SK-N-SH treated with all-trans-retinoic acid at 6 μM for 48 hours (cell line): ENCODE measurements at regions not wholly inside any gene's neighbourhood (a gene's known extent, or its start where the extent isn't known, plus 50 kb on each side); places are given as distances from the start of the nearest gene placed in this dataset.

Experiments used
- ATAC-seq: fragments of 200-7000 bp; cut with Tn5 transposase; 3 replicates; pipeline ENCODE4 v1.9.1; 2020; ENCODE audit warnings: mild to moderate bottlenecking, moderate library complexity
- ARNTL ChIP-seq: fragments of 450-650 bp; formaldehyde crosslinking; IDR thresholded peaks from 2 replicates; pipeline ENCODE4 v1.5.0; 2020; ENCODE audit warnings: low read depth, mild to moderate bottlenecking, moderate library complexity, borderline replicate concordance
- BACH2 ChIP-seq: fragments of 250-450 bp; sonication (Bioruptor Pico); IDR thresholded peaks from 2 replicates; pipeline ENCODE4 v1.9.0; 2021; ENCODE audit warnings: mild to moderate bottlenecking, borderline replicate concordance
- CSDC2 ChIP-seq: fragments of 250-450 bp; sonication (Bioruptor Pico); IDR thresholded peaks from 2 replicates; pipeline ENCODE4 v1.5.0; 2020; ENCODE audit warnings: mild to moderate bottlenecking, moderate library complexity
- CSRNP3 ChIP-seq: fragments of 250-450 bp; sonication (Bioruptor Pico); IDR thresholded peaks from 2 replicates; pipeline ENCODE4 v1.5.1; 2021; ENCODE audit warnings: mild to moderate bottlenecking, moderate library complexity
- ESRRG ChIP-seq: fragments of 250-450 bp; sonication (Bioruptor Pico); IDR thresholded peaks from 2 replicates; pipeline ENCODE4 v1.6.1; 2021; ENCODE audit warnings: mild to moderate bottlenecking
- GLIS3 ChIP-seq: fragments of 250-450 bp; sonication (Bioruptor Pico); IDR thresholded peaks from 2 replicates; pipeline ENCODE4 v1.5.0; 2020; ENCODE audit warnings: mild to moderate bottlenecking, moderate library complexity
- ISL1 ChIP-seq: fragments of 250-450 bp; sonication (Bioruptor Pico); IDR thresholded peaks from 2 replicates; pipeline ENCODE4 v2.1.2; 2022; ENCODE audit warnings: mild to moderate bottlenecking, moderate library complexity
- OSR1 ChIP-seq: fragments of 250-450 bp; sonication (Bioruptor Pico); IDR thresholded peaks from 2 replicates; pipeline ENCODE4 v1.8.0; 2022; ENCODE audit warnings: moderate library complexity, mild to moderate bottlenecking, inconsistent platforms
- PPARA ChIP-seq: fragments of 250-450 bp; sonication (Bioruptor Pico); IDR thresholded peaks from 2 replicates; pipeline ENCODE4 v1.5.0; 2020; ENCODE audit warnings: mild to moderate bottlenecking, borderline replicate concordance
- SNAI2 ChIP-seq: fragments of 250-450 bp; sonication (Bioruptor Pico); IDR thresholded peaks from 2 replicates; pipeline ENCODE4 v1.5.0; 2020; ENCODE audit warnings: mild to moderate bottlenecking, moderate library complexity
- TCF4 ChIP-seq: fragments of 250-450 bp; sonication (Bioruptor Pico); IDR thresholded peaks from 2 replicates; pipeline ENCODE4 v1.8.0; 2021; ENCODE audit warnings: mild to moderate bottlenecking, moderate library complexity, borderline replicate concordance
- ZC3H10 ChIP-seq: fragments of 250-450 bp; sonication (Bioruptor Pico); IDR thresholded peaks from 2 replicates; pipeline ENCODE4 v1.5.1; 2021; ENCODE audit warnings: mild to moderate bottlenecking, moderate library complexity
- ZFP3 ChIP-seq: fragments of 250-450 bp; sonication (Bioruptor Pico); IDR thresholded peaks from 2 replicates; pipeline ENCODE4 v1.5.0; 2020; ENCODE audit warnings: mild to moderate bottlenecking, moderate library complexity
- ZNF565 ChIP-seq: fragments of 450-650 bp; formaldehyde crosslinking; conservative IDR thresholded peaks from 2 replicates; pipeline ENCODE4 v1.5.0; 2020; ENCODE audit warnings: low read depth, mild to moderate bottlenecking, moderate library complexity
- ZNF70 ChIP-seq: fragments of 450-650 bp; formaldehyde crosslinking; IDR thresholded peaks from 2 replicates; pipeline ENCODE4 v1.5.0; 2020; ENCODE audit warnings: mild to moderate bottlenecking, moderate library complexity
- ZNF8 ChIP-seq: fragments of 450-650 bp; formaldehyde crosslinking; IDR thresholded peaks from 2 replicates; pipeline ENCODE4 v1.5.0; 2020; ENCODE audit warnings: mild to moderate bottlenecking, moderate library complexity
- TF ChIP-seq, protein P1 (sequence below): fragments of 250-450 bp; sonication (Bioruptor Pico); IDR thresholded peaks from 2 replicates; pipeline ENCODE4 v1.5.1; 2020; ENCODE audit warnings: low read depth, mild to moderate bottlenecking, moderate library complexity
- TF ChIP-seq, protein P2 (sequence below): fragments of 250-450 bp; sonication (Bioruptor Pico); IDR thresholded peaks from 2 replicates; pipeline ENCODE4 v1.8.0; 2020; ENCODE audit warnings: mild to moderate bottlenecking, moderate library complexity, borderline replicate concordance
- TF ChIP-seq, protein P3 (sequence below): fragments of 250-450 bp; sonication (Bioruptor Pico); IDR thresholded peaks from 2 replicates; pipeline ENCODE4 v1.5.0; 2020; ENCODE audit warnings: mild to moderate bottlenecking, moderate library complexity
- TF ChIP-seq, protein P4 (sequence below): fragments of 250-450 bp; sonication (Bioruptor Pico); IDR thresholded peaks from 2 replicates; pipeline ENCODE4 v1.8.0; 2021; ENCODE audit warnings: low read depth, mild to moderate bottlenecking, moderate library complexity, borderline replicate concordance

DNA sequence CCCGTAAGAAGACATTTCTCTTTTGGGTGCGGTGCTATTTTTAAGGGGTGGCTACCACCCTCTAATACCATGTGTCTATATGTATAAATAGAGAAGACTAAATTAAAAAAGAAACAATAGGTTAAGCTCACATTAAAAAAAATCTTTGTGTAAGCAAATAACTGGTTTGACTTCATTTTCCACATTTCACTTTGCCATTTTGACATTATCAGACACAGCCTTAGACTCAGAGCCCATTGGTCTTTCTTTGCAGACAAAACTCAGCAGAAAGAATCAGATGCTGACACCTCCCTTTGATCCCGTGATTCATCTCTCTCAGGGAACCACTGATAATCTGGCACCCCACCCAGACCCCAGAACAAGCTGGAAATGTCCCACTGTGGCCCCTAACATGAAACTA, 74.5 kb downstream of the EMX2 start:
- TF ChIP-seq, protein P1, sequence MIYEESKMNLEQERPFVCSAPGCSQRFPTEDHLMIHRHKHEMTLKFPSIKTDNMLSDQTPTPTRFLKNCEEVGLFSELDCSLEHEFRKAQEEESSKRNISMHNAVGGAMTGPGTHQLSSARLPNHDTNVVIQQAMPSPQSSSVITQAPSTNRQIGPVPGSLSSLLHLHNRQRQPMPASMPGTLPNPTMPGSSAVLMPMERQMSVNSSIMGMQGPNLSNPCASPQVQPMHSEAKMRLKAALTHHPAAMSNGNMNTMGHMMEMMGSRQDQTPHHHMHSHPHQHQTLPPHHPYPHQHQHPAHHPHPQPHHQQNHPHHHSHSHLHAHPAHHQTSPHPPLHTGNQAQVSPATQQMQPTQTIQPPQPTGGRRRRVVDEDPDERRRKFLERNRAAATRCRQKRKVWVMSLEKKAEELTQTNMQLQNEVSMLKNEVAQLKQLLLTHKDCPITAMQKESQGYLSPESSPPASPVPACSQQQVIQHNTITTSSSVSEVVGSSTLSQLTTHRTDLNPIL (CRISPR knock-in tag): no peak
- TF ChIP-seq ZNF70 (CRISPR knock-in tag): no peak
- TF ChIP-seq CSRNP3: no peak
- TF ChIP-seq, protein P2, sequence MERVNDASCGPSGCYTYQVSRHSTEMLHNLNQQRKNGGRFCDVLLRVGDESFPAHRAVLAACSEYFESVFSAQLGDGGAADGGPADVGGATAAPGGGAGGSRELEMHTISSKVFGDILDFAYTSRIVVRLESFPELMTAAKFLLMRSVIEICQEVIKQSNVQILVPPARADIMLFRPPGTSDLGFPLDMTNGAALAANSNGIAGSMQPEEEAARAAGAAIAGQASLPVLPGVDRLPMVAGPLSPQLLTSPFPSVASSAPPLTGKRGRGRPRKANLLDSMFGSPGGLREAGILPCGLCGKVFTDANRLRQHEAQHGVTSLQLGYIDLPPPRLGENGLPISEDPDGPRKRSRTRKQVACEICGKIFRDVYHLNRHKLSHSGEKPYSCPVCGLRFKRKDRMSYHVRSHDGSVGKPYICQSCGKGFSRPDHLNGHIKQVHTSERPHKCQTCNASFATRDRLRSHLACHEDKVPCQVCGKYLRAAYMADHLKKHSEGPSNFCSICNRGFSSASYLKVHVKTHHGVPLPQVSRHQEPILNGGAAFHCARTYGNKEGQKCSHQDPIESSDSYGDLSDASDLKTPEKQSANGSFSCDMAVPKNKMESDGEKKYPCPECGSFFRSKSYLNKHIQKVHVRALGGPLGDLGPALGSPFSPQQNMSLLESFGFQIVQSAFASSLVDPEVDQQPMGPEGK (CRISPR knock-in tag): no peak
- TF ChIP-seq ESRRG (CRISPR knock-in tag): no peak
- no peak for TF ChIP-seq ZNF8 (CRISPR knock-in tag)
- TF ChIP-seq SNAI2: no peak
- TF ChIP-seq OSR1 (CRISPR knock-in tag): no peak
- no peak for ATAC-seq

- ATAC-seq: no peak
- no peak for TF ChIP-seq ZNF70 (CRISPR knock-in tag)
- TF ChIP-seq ISL1 (CRISPR knock-in tag): no peak
- TF ChIP-seq CSRNP3: no peak
- no peak for TF ChIP-seq ZNF565 (CRISPR knock-in tag)
- TF ChIP-seq, protein P1 (CRISPR knock-in tag): no peak
- TF ChIP-seq, all 23 proteins: peak for 0
Observed at GRCh38 chr10:117617659-117618058, 75.1 kb downstream of the EMX2 start.

DNA sequence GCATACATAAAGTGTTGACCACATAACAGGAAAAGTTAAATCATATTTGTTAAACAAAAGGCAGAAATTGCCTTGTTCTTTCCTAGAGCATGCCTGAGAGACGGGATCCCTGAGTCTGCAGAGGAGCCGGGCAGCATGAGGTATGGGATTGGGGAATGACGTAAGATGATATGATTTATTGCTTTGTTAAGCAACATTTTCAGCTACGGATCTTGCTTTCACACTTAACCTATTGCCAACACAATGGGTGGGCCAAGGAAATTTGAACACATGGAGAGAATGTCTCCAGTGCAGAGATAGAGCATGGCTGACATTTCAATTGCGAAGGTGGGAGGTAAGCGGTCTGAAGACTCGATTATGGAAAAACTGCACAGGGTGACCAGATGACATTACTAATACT, 76.7 kb downstream of the EMX2 start:
- ATAC-seq: no peak
- TF ChIP-seq ZNF70 (CRISPR knock-in tag) (no peak), ARNTL (no peak), BACH2 (CRISPR knock-in tag) (no peak), PPARA (no peak), ZFP3 (CRISPR knock-in tag) (no peak), TCF4 (CRISPR knock-in tag) (no peak), CSRNP3 (no peak), ESRRG (CRISPR knock-in tag) (no peak), GLIS3 (CRISPR knock-in tag) (no peak), ZC3H10 (no peak), CSDC2 (CRISPR knock-in tag) (no peak)
- TF ChIP-seq, protein P2 (CRISPR knock-in tag): no peak
- TF ChIP-seq, protein P3, sequence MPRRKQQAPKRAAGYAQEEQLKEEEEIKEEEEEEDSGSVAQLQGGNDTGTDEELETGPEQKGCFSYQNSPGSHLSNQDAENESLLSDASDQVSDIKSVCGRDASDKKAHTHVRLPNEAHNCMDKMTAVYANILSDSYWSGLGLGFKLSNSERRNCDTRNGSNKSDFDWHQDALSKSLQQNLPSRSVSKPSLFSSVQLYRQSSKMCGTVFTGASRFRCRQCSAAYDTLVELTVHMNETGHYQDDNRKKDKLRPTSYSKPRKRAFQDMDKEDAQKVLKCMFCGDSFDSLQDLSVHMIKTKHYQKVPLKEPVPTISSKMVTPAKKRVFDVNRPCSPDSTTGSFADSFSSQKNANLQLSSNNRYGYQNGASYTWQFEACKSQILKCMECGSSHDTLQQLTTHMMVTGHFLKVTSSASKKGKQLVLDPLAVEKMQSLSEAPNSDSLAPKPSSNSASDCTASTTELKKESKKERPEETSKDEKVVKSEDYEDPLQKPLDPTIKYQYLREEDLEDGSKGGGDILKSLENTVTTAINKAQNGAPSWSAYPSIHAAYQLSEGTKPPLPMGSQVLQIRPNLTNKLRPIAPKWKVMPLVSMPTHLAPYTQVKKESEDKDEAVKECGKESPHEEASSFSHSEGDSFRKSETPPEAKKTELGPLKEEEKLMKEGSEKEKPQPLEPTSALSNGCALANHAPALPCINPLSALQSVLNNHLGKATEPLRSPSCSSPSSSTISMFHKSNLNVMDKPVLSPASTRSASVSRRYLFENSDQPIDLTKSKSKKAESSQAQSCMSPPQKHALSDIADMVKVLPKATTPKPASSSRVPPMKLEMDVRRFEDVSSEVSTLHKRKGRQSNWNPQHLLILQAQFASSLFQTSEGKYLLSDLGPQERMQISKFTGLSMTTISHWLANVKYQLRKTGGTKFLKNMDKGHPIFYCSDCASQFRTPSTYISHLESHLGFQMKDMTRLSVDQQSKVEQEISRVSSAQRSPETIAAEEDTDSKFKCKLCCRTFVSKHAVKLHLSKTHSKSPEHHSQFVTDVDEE (CRISPR knock-in tag): no peak
- TF ChIP-seq, protein P1 (CRISPR knock-in tag): no peak
- TF ChIP-seq, protein P4, sequence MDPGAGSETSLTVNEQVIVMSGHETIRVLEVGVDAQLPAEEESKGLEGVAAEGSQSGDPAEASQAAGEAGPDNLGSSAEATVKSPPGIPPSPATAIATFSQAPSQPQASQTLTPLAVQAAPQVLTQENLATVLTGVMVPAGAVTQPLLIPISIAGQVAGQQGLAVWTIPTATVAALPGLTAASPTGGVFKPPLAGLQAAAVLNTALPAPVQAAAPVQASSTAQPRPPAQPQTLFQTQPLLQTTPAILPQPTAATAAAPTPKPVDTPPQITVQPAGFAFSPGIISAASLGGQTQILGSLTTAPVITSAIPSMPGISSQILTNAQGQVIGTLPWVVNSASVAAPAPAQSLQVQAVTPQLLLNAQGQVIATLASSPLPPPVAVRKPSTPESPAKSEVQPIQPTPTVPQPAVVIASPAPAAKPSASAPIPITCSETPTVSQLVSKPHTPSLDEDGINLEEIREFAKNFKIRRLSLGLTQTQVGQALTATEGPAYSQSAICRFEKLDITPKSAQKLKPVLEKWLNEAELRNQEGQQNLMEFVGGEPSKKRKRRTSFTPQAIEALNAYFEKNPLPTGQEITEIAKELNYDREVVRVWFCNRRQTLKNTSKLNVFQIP (CRISPR knock-in tag): no peak
